CD8-positive, alpha-beta memory T cell (primary cell): ENCODE measurements at regions not wholly inside any gene's neighbourhood (a gene's known extent, or its start where the extent isn't known, plus 50 kb on each side); places are given as distances from the start of the nearest gene placed in this dataset.

Experiments
- CTCF ChIA-PET: fragments of 350-600 bp; sonication (Branson Sonifier 250); formaldehyde crosslinking; loops from one replicate; lab custom pipeline; 2021; ENCODE audit warnings: antibody characterized with exemption; lab: Charles Lee
- POLR2A ChIA-PET: fragments of 350-600 bp; sonication (Branson Sonifier 250); formaldehyde crosslinking; loops from one replicate; lab custom pipeline; 2021; ENCODE audit warnings: antibody characterized with exemption; lab: Charles Lee
- DNase-seq, 5 donors: peaks; one replicate each; pipeline versions ENCODE4 v3.0.0 to v3.0.0-alpha.2; 2020 to 2022; ENCODE audit warnings: mixed read lengths in 1 of 5
- H3K27ac ChIP-seq: one replicate; pipeline ENCODE4 v1.7.0; 2013; ENCODE audit warnings: low read depth, mild to moderate bottlenecking, low read length, moderate library complexity
- H3K27me3 ChIP-seq: 2 replicates; pipeline ENCODE4 v1.7.0; 2013; ENCODE audit warnings: low read length, mild to moderate bottlenecking; ENCODE audit not compliant: insufficient read depth, poor library complexity, severe bottlenecking
- H3K36me3 ChIP-seq: 2 replicates; pipeline ENCODE4 v1.7.0; 2013; ENCODE audit warnings: mild to moderate bottlenecking, low read length, moderate library complexity; ENCODE audit not compliant: insufficient read depth
- H3K4me1 ChIP-seq: 2 replicates; pipeline ENCODE4 v1.7.0; 2013; ENCODE audit warnings: mild to moderate bottlenecking, low read length, moderate library complexity; ENCODE audit not compliant: insufficient read depth
- H3K4me3 ChIP-seq: 2 replicates; pipeline ENCODE4 v1.7.0; 2013; ENCODE audit warnings: mild to moderate bottlenecking, low read length
- H3K9me3 ChIP-seq: 2 replicates; pipeline ENCODE4 v1.7.0; 2013; ENCODE audit warnings: mild to moderate bottlenecking, low read length
- H3K27ac Mint-ChIP-seq, 8 donors: one replicate each; pipeline ENCODE4 v1.8.0; 2020 to 2021; ENCODE audit warnings: mixed read lengths in 8 of 8, mild to moderate bottlenecking in 6 of 8, inconsistent platforms in 3 of 8, moderate library complexity in 3 of 8
- H3K27me3 Mint-ChIP-seq, 2 donors: one replicate each; pipeline ENCODE4 v1.8.0; 2020 to 2021; ENCODE audit warnings: mixed read lengths in 2 of 2, mild to moderate bottlenecking in 1 of 2, moderate library complexity in 1 of 2
- H3K36me3 Mint-ChIP-seq, 3 donors: one replicate each; pipeline ENCODE4 v1.8.0; 2020 to 2021; ENCODE audit warnings: mixed read lengths in 3 of 3, inconsistent platforms in 1 of 3, mild to moderate bottlenecking in 1 of 3
- H3K4me1 Mint-ChIP-seq, 3 donors: one replicate each; pipeline ENCODE4 v1.8.0; 2020 to 2021; ENCODE audit warnings: mixed read lengths in 3 of 3, inconsistent platforms in 1 of 3, mild to moderate bottlenecking in 1 of 3
- H3K4me3 Mint-ChIP-seq, 7 donors: one replicate each; pipeline ENCODE4 v1.8.0; 2020 to 2021; ENCODE audit warnings: mixed read lengths in 7 of 7, mild to moderate bottlenecking in 6 of 7, moderate library complexity in 4 of 7, inconsistent platforms in 2 of 7
- H3K9me3 Mint-ChIP-seq, 5 donors: one replicate each; pipeline ENCODE4 v1.8.0; 2020 to 2022; ENCODE audit warnings: mixed read lengths in 5 of 5, mild to moderate bottlenecking in 3 of 5, moderate library complexity in 2 of 5, inconsistent platforms in 1 of 5

- H3K27ac Mint-ChIP-seq, result no peak overlapping the region
- Histone ChIP-seq H3K27me3 (no peaks in the 10 kb centered on the region), H3K4me1 (no peaks in the 10 kb centered on the region), H3K9me3 (no peaks in the 10 kb centered on the region), H3K36me3 (no peaks in the 10 kb centered on the region), H3K4me3 (no peak overlapping the region), H3K27ac (no peak overlapping the region)
- peaks cover 20 to 40% (median 22%) of the 10 kb centered on the region in 5 donors for H3K9me3 Mint-ChIP-seq
- CTCF ChIA-PET, result no interaction called here
- no peak for DNase-seq
- POLR2A ChIA-PET, result no interaction called here
- H3K27me3 Mint-ChIP-seq, result no peaks in the 10 kb centered on the region
- H3K4me1 Mint-ChIP-seq, result no peaks in the 10 kb centered on the region
- H3K4me3 Mint-ChIP-seq, result no peak overlapping the region
- no peaks in the 10 kb centered on the region for H3K36me3 Mint-ChIP-seq
Measured at GRCh38 chr3:137420198-137420995, 343.7 kb upstream of the SOX14 start.

- Histone ChIP-seq H3K27ac (no peak overlapping the region), H3K27me3 (no peaks in the 10 kb centered on the region), H3K36me3 (no peaks in the 10 kb centered on the region), H3K4me3 (no peak overlapping the region), H3K9me3 (no peaks in the 10 kb centered on the region), H3K4me1 (no peaks in the 10 kb centered on the region)
- H3K36me3 Mint-ChIP-seq, result no peaks in the 10 kb centered on the region
- POLR2A ChIA-PET, result no interaction called here
- H3K4me3 Mint-ChIP-seq, result no peak overlapping the region
- no peaks in the 10 kb centered on the region for H3K4me1 Mint-ChIP-seq
- peaks cover 0 to 13% (median 5%) of the 10 kb centered on the region in 5 donors for H3K9me3 Mint-ChIP-seq
- DNase-seq, result no peak
- CTCF ChIA-PET, result no interaction called here
- H3K27me3 Mint-ChIP-seq, result no peaks in the 10 kb centered on the region
- H3K27ac Mint-ChIP-seq, result no peak overlapping the region
Measured at GRCh38 chr3:137438561-137438960, 325.6 kb upstream of the SOX14 start.

- Histone ChIP-seq H3K27me3 (no peaks in the 10 kb centered on the region), H3K9me3 (no peaks in the 10 kb centered on the region), H3K27ac (no peak overlapping the region), H3K4me1 (no peaks in the 10 kb centered on the region), H3K36me3 (no peaks in the 10 kb centered on the region), H3K4me3 (no peak overlapping the region)
- Mint-ChIP-seq H3K27ac (no peak overlapping the region), H3K4me1 (no peaks in the 10 kb centered on the region), H3K36me3 (no peaks in the 10 kb centered on the region), H3K4me3 (no peak overlapping the region), H3K27me3 (no peaks in the 10 kb centered on the region), H3K9me3 (peaks cover 0 to 8% (median 2%) of the 10 kb centered on the region in 5 donors)
- no peak for DNase-seq
- ChIA-PET POLR2A (no interaction called here), CTCF (no interaction called here)
Measured at GRCh38 chr3:137460944-137461343, 303.2 kb upstream of the SOX14 start.

- no peak for DNase-seq
- Mint-ChIP-seq H3K9me3 (peaks cover 0 to 8% (median 4%) of the 10 kb centered on the region in 5 donors), H3K27me3 (no peaks in the 10 kb centered on the region), H3K4me1 (no peaks in the 10 kb centered on the region), H3K36me3 (no peaks in the 10 kb centered on the region), H3K4me3 (no peak overlapping the region), H3K27ac (no peak overlapping the region)
- no peaks in the 10 kb centered on the region for H3K9me3 ChIP-seq
- no peak overlapping the region for H3K4me3 ChIP-seq
- H3K36me3 ChIP-seq, result no peaks in the 10 kb centered on the region
- CTCF ChIA-PET, result no interaction called here
- H3K27me3 ChIP-seq, result no peaks in the 10 kb centered on the region
- H3K27ac ChIP-seq, result no peak overlapping the region
- H3K4me1 ChIP-seq, result no peaks in the 10 kb centered on the region
- POLR2A ChIA-PET, result no interaction called here
Measured at GRCh38 chr3:137463131-137463530, 301.0 kb upstream of the SOX14 start.

- ChIA-PET CTCF (no interaction called here), POLR2A (no interaction called here)
- H3K4me1 Mint-ChIP-seq, result no peaks in the 10 kb centered on the region
- no peak overlapping the region for H3K4me3 ChIP-seq
- no peak overlapping the region for H3K27ac Mint-ChIP-seq
- H3K9me3 ChIP-seq, result no peaks in the 10 kb centered on the region
- peaks cover 0 to 8% (median 4%) of the 10 kb centered on the region in 5 donors for H3K9me3 Mint-ChIP-seq
- H3K4me1 ChIP-seq, result no peaks in the 10 kb centered on the region
- H3K36me3 ChIP-seq, result no peaks in the 10 kb centered on the region
- no peaks in the 10 kb centered on the region for H3K36me3 Mint-ChIP-seq
- no peaks in the 10 kb centered on the region for H3K27me3 Mint-ChIP-seq
- H3K27me3 ChIP-seq, result no peaks in the 10 kb centered on the region
- H3K4me3 Mint-ChIP-seq, result no peak overlapping the region
- no peak overlapping the region for H3K27ac ChIP-seq
- DNase-seq, result no peak
Measured at GRCh38 chr3:137464341-137464740, 299.8 kb upstream of the SOX14 start.

- Histone ChIP-seq H3K27me3 (no peaks in the 10 kb centered on the region), H3K36me3 (no peaks in the 10 kb centered on the region), H3K4me1 (no peaks in the 10 kb centered on the region), H3K27ac (no peak overlapping the region), H3K9me3 (no peaks in the 10 kb centered on the region), H3K4me3 (no peak overlapping the region)
- no peaks in the 10 kb centered on the region for H3K36me3 Mint-ChIP-seq
- H3K27me3 Mint-ChIP-seq, result no peaks in the 10 kb centered on the region
- H3K27ac Mint-ChIP-seq, result no peak overlapping the region
- H3K9me3 Mint-ChIP-seq, result peaks cover 0 to 4% (median 3%) of the 10 kb centered on the region in 5 donors
- POLR2A ChIA-PET, result no interaction called here
- CTCF ChIA-PET, result no interaction called here
- H3K4me1 Mint-ChIP-seq, result no peaks in the 10 kb centered on the region
- no peak overlapping the region for H3K4me3 Mint-ChIP-seq
- no peak for DNase-seq
Measured at GRCh38 chr3:137468446-137468845, 295.7 kb upstream of the SOX14 start.

- no peaks in the 10 kb centered on the region for H3K4me1 Mint-ChIP-seq
- no peaks in the 10 kb centered on the region for H3K9me3 ChIP-seq
- peaks cover 0 to 4% (median 3%) of the 10 kb centered on the region in 5 donors for H3K9me3 Mint-ChIP-seq
- ChIA-PET CTCF (no interaction called here), POLR2A (no interaction called here)
- no peak for DNase-seq
- no peak overlapping the region for H3K27ac Mint-ChIP-seq
- no peaks in the 10 kb centered on the region for H3K36me3 ChIP-seq
- no peaks in the 10 kb centered on the region for H3K27me3 ChIP-seq
- H3K4me3 ChIP-seq, result no peak overlapping the region
- no peak overlapping the region for H3K27ac ChIP-seq
- H3K27me3 Mint-ChIP-seq, result no peaks in the 10 kb centered on the region
- H3K4me1 ChIP-seq, result no peaks in the 10 kb centered on the region
- no peaks in the 10 kb centered on the region for H3K36me3 Mint-ChIP-seq
- H3K4me3 Mint-ChIP-seq, result no peak overlapping the region
Measured at GRCh38 chr3:137469263-137469662, 294.9 kb upstream of the SOX14 start.

GRCh38 chr3:137471130-137471529 is 293.0 kb upstream of the SOX14 start:
- Mint-ChIP-seq H3K27ac (no peak overlapping the region), H3K9me3 (peaks cover 0 to 6% (median 2%) of the 10 kb centered on the region in 5 donors), H3K4me3 (no peak overlapping the region), H3K27me3 (peaks cover 0 to under 1% of the 10 kb centered on the region in 2 donors), H3K4me1 (no peaks in the 10 kb centered on the region), H3K36me3 (no peaks in the 10 kb centered on the region)
- DNase-seq, result no peak
- ChIA-PET CTCF (no interaction called here), POLR2A (no interaction called here)
- H3K4me1 ChIP-seq, result no peaks in the 10 kb centered on the region
- no peaks in the 10 kb centered on the region for H3K9me3 ChIP-seq
- H3K36me3 ChIP-seq, result no peaks in the 10 kb centered on the region
- H3K27me3 ChIP-seq, result no peaks in the 10 kb centered on the region
- H3K27ac ChIP-seq, result no peak overlapping the region
- H3K4me3 ChIP-seq, result no peak overlapping the region
